Stimulated activated CD4-positive, alpha-beta T cell treated with anti-CD3 and anti-CD28 coated beads, Interleukin-2, amount 100 ng/mL, for 48 hours (primary cell): ENCODE measurements at regions not wholly inside any gene's neighbourhood (a gene's known extent, or its start where the extent isn't known, plus 50 kb on each side); places are given as distances from the start of the nearest gene placed in this dataset.

Experiments used
- DNase-seq, 2 donors: peaks; one replicate each; pipeline ENCODE4 v3.0.0-alpha.2; 2020

GRCh38 chr11:13062115-13062514, 53.0 kb downstream of the RASSF10 start:
- DNase-seq: no peak

DNA sequence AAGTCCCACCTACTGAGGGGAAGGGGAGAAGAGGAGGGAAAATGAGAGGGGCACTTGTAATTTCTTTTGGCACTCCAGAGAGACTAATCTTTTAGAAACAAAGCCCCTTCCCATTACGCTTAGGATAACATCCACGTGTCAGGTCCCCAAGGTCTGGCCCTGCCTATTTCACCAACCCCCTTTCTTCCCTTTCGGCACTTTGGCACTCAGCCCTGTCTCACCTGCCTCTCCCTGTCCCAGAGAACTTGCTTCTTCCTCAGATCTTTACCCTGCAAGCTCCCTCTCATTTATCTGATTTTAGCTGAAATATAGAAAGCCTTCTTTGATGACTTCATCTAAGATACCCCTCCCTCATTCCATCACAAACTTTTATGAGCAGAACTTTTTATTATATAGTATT, 55.5 kb downstream of the RASSF10 start:
- no peak for DNase-seq

GRCh38 chr11:13065200-13065787, 56.2 kb downstream of the RASSF10 start:
- DNase-seq: no peak

GRCh38 chr11:13068211-13068610, 59.1 kb downstream of the RASSF10 start:
- no peak for DNase-seq

- DNase-seq: no peak
These were observed 64.2 kb downstream of the RASSF10 start for GRCh38 chr11:13073119-13073981.

DNA sequence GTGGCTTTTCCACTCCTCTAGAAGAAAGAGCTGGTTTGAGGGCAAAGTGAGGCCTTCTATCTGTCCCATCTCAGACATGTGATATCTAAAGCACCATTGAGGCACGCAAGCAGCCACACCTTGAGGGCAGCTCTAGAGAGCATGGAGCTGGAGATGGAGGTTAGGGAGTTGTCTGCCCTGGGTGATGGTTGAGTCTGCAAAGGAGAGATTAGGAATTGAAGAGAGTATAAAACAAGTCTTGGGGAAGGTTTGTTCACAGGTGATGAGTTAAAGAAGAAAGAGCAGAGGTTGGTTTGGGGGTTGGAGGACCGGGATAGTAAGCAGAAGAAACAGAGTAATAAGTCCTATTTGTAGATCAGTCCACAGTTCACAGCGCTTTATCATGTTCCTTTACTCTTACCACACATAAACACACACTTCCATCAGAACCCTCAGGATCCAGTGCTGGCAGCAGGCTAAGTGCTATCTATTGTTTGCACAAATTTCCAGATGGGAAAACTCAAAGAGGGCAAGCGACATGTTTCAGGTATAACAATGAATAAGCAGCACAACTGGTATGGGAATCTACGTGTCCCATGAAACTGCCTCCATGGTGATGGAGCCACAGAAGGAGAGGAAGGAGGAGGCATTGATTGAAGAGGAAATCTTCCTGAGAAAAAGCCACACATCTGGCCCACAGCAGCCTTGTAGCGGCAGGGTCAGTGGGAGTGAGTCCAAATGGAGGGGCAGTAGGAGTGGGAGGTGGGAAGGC, 65.8 kb downstream of the RASSF10 start:
- DNase-seq: no peak

DNA sequence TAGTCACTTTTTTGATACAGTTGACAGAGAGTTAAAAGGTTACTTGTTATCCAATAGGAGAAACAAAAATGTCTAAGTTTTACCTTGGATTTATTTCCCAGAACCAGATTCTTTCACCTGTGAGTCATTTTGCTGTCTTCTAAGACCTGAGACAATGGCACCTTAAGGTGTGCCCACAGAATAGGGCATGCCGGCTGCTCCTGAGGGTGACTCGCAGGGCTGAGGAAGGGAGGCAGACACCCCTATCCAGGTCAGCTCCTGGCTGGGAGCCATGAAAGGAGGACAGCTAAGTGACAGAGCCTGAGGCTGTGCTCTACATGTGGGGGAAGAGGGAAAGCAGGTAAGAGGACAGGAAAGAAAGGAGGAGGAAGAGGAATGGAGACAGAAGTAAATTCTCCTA, 67.8 kb downstream of the RASSF10 start:
- no peak for DNase-seq

DNA sequence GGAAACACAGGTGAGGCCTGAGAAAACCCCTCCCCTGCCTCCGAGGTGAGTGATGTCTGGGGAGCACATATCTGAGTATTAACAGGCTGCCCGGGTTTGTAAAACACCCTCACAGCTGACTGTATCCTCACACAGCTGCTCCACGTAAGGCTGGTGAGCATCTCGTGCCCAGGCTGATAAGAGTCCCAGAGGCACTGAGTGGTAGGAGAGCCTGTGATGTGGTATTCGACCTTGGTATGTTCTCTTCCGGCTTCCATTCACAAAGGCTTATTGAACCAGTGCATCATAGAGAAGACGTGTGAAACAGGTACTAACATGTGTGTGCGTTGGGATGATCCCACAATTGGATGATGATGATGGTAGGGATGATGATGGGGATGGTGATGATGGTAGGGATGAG, 71.7 kb downstream of the RASSF10 start:
- DNase-seq: no peak

GRCh38 chr11:13082588-13082987, 73.5 kb downstream of the RASSF10 start:
- no peak for DNase-seq

GRCh38 chr11:13090228-13090708, 81.2 kb downstream of the RASSF10 start:
- DNase-seq: no peak

GRCh38 chr11:13091373-13091772, 82.3 kb downstream of the RASSF10 start:
- DNase-seq: no peak

DNA sequence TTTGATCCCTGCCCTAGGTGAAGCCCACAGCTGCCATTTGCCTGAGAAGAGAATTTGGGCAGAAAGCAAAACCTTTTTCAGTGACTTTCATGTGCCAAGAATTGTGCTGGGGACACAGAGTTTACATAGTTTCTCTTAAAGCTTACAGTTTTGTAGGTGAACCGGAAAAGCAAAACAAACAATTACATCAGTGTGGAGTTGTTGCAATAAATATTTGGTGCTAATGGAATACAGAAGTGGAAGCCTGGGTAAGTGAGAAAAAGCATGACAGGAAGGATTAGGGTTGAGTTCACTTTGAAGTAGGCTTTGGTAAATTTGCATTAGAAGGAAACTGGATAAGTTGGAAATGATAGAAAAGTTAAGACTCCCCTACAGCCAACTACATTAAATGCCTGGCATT, 82.7 kb downstream of the RASSF10 start:
- no peak for DNase-seq

DNA sequence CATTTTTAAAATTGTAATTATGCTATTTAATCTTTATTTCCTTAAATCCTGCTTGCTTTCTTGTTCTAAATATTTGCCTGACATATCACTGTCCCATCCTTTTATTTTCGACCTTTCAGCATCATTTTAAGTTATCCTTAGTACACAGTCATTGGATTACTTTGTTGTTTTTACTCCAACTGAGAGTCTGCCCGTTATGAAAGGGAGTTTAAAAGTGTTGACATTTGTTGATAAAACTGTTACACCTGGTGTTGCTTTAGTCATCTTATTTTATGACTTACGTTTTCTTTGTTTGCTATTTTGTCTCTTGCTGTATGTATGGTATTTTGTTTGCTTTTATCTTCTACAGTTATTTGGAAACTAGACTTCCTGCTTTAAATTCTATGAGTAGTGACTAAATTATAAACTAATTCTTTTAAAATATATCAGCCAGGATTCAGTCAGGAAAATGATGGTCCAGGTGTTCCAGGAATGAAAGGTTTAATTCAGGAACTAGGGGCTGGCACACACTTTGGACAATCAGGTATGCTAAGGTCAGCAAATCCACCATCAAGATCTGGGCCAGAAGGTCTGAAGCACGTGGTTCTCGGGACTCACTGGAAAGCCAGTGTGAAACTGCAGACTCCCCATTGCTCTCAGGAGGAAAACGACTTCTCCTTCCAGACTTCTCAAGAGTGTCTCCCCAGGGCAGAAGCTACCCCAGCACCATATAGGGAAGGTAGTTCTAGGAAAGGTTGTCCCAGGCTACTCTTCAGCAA, 86.0 kb downstream of the RASSF10 start:
- no peak for DNase-seq

DNA sequence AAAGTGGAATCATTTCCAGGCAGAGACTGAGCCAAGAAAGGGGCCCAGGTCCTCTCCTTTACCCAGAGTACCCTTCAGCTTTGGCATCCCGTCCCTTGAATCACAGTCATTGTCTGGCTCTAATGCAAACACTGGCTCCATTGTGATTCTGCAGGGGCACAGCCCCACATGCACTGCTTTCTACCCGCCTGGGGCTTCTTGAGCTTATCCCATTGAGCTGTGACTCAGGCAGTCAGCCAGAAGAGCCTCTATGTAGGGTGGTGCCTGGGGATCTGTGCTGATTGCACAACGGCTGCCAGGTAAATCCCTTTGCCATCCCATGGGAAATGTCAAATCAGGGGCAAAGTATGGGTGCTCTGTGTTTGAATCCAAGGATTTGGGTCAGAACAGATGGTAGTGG, 88.9 kb downstream of the RASSF10 start:
- no peak for DNase-seq

DNA sequence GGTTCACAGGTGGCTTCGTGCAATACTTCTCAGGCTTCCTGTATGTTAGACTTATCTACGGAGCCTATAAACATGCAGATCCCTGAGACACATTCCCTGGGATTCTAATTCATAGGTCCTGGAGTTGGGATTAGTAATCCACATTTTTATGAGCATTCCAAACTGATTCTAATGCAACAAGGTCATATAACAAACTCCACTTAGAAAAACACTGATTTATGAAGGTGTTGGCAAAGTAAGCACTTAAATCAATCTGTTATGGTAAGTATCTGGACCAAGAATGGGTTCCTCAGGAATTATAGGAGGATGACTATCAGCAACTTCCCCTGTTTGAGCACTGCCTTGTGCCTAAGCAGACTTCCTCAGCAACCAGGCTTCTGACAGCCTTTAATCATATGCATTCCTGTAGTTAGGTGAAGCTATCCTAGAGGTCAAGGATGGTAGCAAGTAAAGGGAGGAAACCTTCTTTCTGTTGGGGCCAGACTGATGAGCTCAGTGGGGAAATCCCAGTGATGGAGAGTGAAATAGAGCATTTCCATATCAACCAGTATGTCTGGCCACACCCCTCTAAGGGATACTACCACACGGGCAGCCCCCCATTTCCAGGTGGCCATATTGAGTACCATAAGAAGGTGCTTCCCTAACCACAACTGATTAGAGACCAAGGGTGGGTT, 89.6 kb downstream of the RASSF10 start:
- no peak for DNase-seq

DNA sequence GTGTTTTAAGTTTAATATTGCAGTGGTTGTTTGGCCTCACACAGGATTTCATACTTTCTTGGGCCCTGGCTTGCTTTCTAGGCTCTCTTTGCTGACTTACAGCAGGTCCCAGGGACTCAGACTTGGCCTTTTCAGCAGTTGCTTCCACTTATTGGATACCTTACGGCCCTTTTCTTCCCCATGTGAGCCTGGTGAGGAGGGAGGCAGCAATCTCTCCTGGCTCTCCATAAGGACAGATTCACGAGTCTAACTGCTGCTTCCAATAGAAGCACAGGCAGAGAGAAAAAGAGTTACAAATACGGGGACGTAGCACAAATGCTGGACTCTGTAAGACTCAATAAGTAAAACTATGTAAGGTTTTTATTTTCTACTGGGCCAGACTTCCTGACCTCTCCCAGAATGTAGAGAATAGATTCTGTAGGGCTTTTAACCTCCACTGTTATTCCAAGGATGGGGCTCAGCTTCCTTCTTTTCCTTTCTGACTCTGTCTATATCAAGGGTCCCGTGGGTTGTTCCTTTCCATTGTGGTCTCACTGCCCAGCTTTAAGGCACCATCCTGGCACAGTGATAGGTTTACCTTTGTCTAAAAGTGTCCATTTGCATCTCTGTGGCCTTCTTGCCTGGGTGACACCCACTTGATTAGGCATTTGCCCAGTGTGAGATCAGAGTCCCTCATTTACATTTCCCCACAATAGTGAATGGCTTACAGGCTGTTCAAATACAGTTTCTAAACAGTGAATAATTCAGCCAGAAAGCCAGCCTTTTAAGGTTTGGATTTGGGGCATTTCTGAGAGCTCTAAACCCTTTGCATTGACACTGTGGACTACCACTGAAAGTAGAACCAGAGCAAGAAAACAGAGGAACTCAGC, 92.8 kb downstream of the RASSF10 start:
- DNase-seq: no peak

GRCh38 chr11:13102513-13102840, 93.4 kb downstream of the RASSF10 start:
- DNase-seq: no peak

GRCh38 chr11:13102865-13103539, 93.9 kb downstream of the RASSF10 start:
- no peak for DNase-seq

DNA sequence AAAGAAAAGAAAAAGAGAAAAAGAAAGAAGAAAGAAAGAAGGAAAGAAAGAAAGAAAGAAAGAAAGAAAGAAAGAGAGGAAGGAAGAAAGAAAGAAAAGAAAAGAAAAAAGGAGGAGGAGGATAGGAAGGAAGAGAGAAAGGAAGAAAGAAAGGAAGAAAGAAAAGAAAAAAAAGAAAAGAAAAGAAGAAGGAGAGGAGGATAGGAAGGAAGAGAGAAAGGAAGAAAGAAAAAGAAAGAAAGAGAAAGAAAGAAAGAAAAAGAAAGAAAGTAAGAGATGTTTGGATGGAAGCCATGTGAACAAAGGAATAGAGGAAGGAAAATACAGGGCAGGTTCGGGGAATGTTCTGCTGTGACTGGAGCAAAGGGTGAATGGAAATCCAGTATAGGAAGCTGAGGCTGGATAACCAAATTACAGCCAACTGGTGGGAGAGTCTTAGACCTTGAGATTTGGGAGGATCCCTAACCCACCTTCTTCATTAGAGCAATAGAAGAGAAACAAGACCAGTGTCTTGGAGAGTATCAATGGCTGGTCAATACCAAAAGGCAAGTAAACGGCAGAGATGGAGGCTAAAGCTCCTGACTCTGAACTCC, 94.9 kb downstream of the RASSF10 start:
- no peak for DNase-seq

DNA sequence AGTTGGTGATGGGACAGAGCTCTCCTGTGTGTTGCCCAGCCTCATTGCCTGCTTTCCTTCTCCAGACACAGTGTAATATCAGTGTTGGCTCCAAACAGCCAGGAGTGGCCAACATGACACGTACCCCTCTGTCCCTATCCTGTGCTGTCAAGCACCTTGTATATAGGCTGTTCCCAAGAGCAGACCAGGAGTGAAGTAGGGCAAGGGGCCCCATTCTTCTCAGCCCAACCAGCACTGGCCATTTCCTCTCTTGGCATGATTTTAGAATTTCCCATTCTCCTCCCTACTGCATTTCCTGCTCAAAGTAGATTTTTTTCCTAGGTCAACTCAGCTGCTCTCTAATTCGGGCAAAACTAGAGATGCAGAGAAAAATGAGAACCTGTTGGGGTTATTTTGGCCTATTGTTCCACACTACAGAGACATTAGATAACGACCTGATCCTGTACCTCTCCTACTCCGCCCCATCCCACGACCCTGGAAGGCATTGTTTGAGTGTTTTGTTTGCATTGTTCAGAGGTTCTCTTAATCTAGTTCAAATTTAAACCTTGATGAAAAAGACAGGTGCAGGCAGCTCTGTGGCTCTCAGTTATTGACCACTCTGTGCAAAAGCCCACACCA, 95.6 kb downstream of the RASSF10 start:
- no peak for DNase-seq
